HG03045 (cell line): ENCODE measurements at regions not wholly inside any gene's neighbourhood (a gene's known extent, or its start where the extent isn't known, plus 50 kb on each side); places are given as distances from the start of the nearest gene placed in this dataset.

Experiments
- ATAC-seq: cut with Tn5 transposase; IDR thresholded peaks from one replicate; pipeline ENCODE4 v1.9.1; 2021; ENCODE audit warnings: mild to moderate bottlenecking, moderate library complexity; ENCODE audit not compliant: unreplicated experiment

GRCh38 chr7:41756650-41757182 lies 53.8 kb upstream of the INHBA start:
- ATAC-seq: no peak

GRCh38 chr7:41755096-41755495 lies 52.2 kb upstream of the INHBA start:
- no peak for ATAC-seq

GRCh38 chr7:41754046-41754445 lies 51.2 kb upstream of the INHBA start:
- ATAC-seq: no peak
